NB4 (cell line): ENCODE measurements at regions not wholly inside any gene's neighbourhood (a gene's known extent, or its start where the extent isn't known, plus 50 kb on each side); places are given as distances from the start of the nearest gene placed in this dataset.

Source experiments
- CTCF ChIP-seq: IDR thresholded peaks from one replicate; pipeline ENCODE4 v1.5.1; 2012; ENCODE audit warnings: low read depth, low read length
- MAX ChIP-seq: IDR thresholded peaks from 2 replicates; pipeline ENCODE4 v1.6.1; 2011; ENCODE audit warnings: low read depth, low read length

GRCh38 chr11:130789056-130789640 is 127.1 kb downstream of the SNX19 start:
- no peak for TF ChIP-seq MAX
- no peak for TF ChIP-seq CTCF
